ENCODE measurements at regions not wholly inside any gene's neighbourhood (a gene's known extent, or its start where the extent isn't known, plus 50 kb on each side); places are given as distances from the start of the nearest gene placed in this dataset.

GRCh38 chr7:17732083-17732482 lies 208.2 kb downstream of the SNX13 start:
- Mint-ChIP-seq H3K4me3 (ENCODE audit: unreplicated experiment) (no peak overlapping the region), H3K36me3 (ENCODE audit: low read depth, unreplicated experiment) (no peaks in the 10 kb centered on the region), H3K9me3 (ENCODE audit: unreplicated experiment) (peaks cover 24% of the 10 kb centered on the region), H3K27me3 (ENCODE audit: low read depth, unreplicated experiment) (no peaks in the 10 kb centered on the region), H3K4me1 (ENCODE audit: low read depth, unreplicated experiment) (peaks cover 11% of the 10 kb centered on the region), H3K27ac (ENCODE audit: unreplicated experiment) (no peak overlapping the region)
- no peaks in the 10 kb centered on the region for H3K36me3 ChIP-seq (ENCODE audit: insufficient read depth, low read length)
- H3K4me2 ChIP-seq (ENCODE audit: low read length): no peak overlapping the region
- no peaks in the 10 kb centered on the region for H3K27me3 ChIP-seq (ENCODE audit: insufficient read depth, low read length)
- no peak overlapping the region for H3K4me3 ChIP-seq (ENCODE audit: insufficient read depth, low read depth, low read length)
- no peak overlapping the region for H2AFZ ChIP-seq (ENCODE audit: low read depth, low read length)
- no peaks in the 10 kb centered on the region for H3K9me3 ChIP-seq (ENCODE audit: insufficient read depth, low read depth, low read length)
- no peaks in the 10 kb centered on the region for H4K20me1 ChIP-seq (ENCODE audit: insufficient read depth, low read length)
- H3K4me1 ChIP-seq (ENCODE audit: insufficient read depth, low read length): no peaks in the 10 kb centered on the region
- DNase-seq (ENCODE audit: low read depth) (no peak), FAIRE-seq (no peak)
- no peak overlapping the region for H3K27ac ChIP-seq (ENCODE audit: low read depth, low read length)
- TF ChIP-seq EZH2 (IDR thresholded peaks at IDR 0.05; ENCODE audit: insufficient read depth, low read length) (no peak), CTCF (IDR thresholded peaks at IDR 0.05; ENCODE audit: insufficient read depth, low read depth, low read length) (no peak)
- H3K9ac ChIP-seq (ENCODE audit: low read length): no peak overlapping the region
- no peaks in the 10 kb centered on the region for H3K79me2 ChIP-seq (ENCODE audit: insufficient read depth, low read length)

Data from astrocyte (in vitro differentiated cells and primary cell).